ENCODE measurements at regions not wholly inside any gene's neighbourhood (a gene's known extent, or its start where the extent isn't known, plus 50 kb on each side); places are given as distances from the start of the nearest gene placed in this dataset.

GRCh38 chr15:38745626-38746025 is 181.0 kb upstream of the RASGRP1 start:
- H3K4me3 ChIP-seq = no peak overlapping the region
- H3K27ac ChIP-seq = no peak overlapping the region
- no peaks in the 10 kb centered on the region for H3K9me3 ChIP-seq
- no peaks in the 10 kb centered on the region for H3K4me1 ChIP-seq
- no peaks in the 10 kb centered on the region for H3K36me3 ChIP-seq
- intact Hi-C loops (cut with DNase I) = no loop called here
- no peaks in the 10 kb centered on the region for H3K27me3 ChIP-seq
- DNase-seq (ENCODE audit: extremely low spot score in 2 of 2) = no peak
- TF ChIP-seq POLR2A (IDR thresholded peaks at IDR 0.05) (no peak), CTCF (IDR thresholded peaks at IDR 0.05) (no peak), POLR2AphosphoS5 (IDR thresholded peaks at IDR 0.05; ENCODE audit: insufficient read depth in 1 of 2, low read depth in 1 of 2) (no peak)

- no peak overlapping the region for H3K4me3 ChIP-seq
- intact Hi-C loops (cut with DNase I) = no loop called here
- no peaks in the 10 kb centered on the region for H3K9me3 ChIP-seq
- H3K4me1 ChIP-seq = no peaks in the 10 kb centered on the region
- no peaks in the 10 kb centered on the region for H3K36me3 ChIP-seq
- no peak for DNase-seq (ENCODE audit: extremely low spot score in 2 of 2)
- no peak overlapping the region for H3K27ac ChIP-seq
- TF ChIP-seq CTCF (IDR thresholded peaks at IDR 0.05) = no peak
- no peak for TF ChIP-seq POLR2AphosphoS5 (IDR thresholded peaks at IDR 0.05; ENCODE audit: insufficient read depth in 1 of 2, low read depth in 1 of 2)
- no peak for TF ChIP-seq POLR2A (IDR thresholded peaks at IDR 0.05)
- H3K27me3 ChIP-seq = no peaks in the 10 kb centered on the region
Observed at GRCh38 chr15:38746211-38746610, 181.6 kb upstream of the RASGRP1 start.

GRCh38 chr15:38748710-38749109 is 184.1 kb upstream of the RASGRP1 start:
- Histone ChIP-seq H3K27me3 (no peaks in the 10 kb centered on the region), H3K4me3 (no peak overlapping the region), H3K36me3 (no peaks in the 10 kb centered on the region), H3K27ac (no peak overlapping the region), H3K4me1 (no peaks in the 10 kb centered on the region), H3K9me3 (no peaks in the 10 kb centered on the region)
- TF ChIP-seq CTCF (IDR thresholded peaks at IDR 0.05) (no peak), POLR2A (IDR thresholded peaks at IDR 0.05) (no peak), POLR2AphosphoS5 (IDR thresholded peaks at IDR 0.05; ENCODE audit: insufficient read depth in 1 of 2, low read depth in 1 of 2) (no peak)
- intact Hi-C loops (cut with DNase I) = no loop called here
- DNase-seq (ENCODE audit: extremely low spot score in 2 of 2) = no peak

GRCh38 chr15:38750786-38751185 is 186.2 kb upstream of the RASGRP1 start:
- H3K36me3 ChIP-seq = no peaks in the 10 kb centered on the region
- H3K4me3 ChIP-seq = no peak overlapping the region
- no peaks in the 10 kb centered on the region for H3K9me3 ChIP-seq
- intact Hi-C loops (cut with DNase I) = no loop called here
- H3K27me3 ChIP-seq = no peaks in the 10 kb centered on the region
- H3K27ac ChIP-seq = no peak overlapping the region
- TF ChIP-seq CTCF (IDR thresholded peaks at IDR 0.05) = no peak
- TF ChIP-seq POLR2AphosphoS5 (IDR thresholded peaks at IDR 0.05; ENCODE audit: insufficient read depth in 1 of 2, low read depth in 1 of 2) = no peak
- TF ChIP-seq POLR2A (IDR thresholded peaks at IDR 0.05) = no peak
- DNase-seq (ENCODE audit: extremely low spot score in 2 of 2) = no peak
- H3K4me1 ChIP-seq = no peaks in the 10 kb centered on the region

- Histone ChIP-seq H3K9me3 (no peaks in the 10 kb centered on the region), H3K36me3 (no peaks in the 10 kb centered on the region), H3K27me3 (no peaks in the 10 kb centered on the region), H3K27ac (no peak overlapping the region), H3K4me1 (no peaks in the 10 kb centered on the region), H3K4me3 (no peak overlapping the region)
- no peak for DNase-seq (ENCODE audit: extremely low spot score in 2 of 2)
- TF ChIP-seq POLR2AphosphoS5 (IDR thresholded peaks at IDR 0.05; ENCODE audit: insufficient read depth in 1 of 2, low read depth in 1 of 2) (no peak), POLR2A (IDR thresholded peaks at IDR 0.05) (no peak), CTCF (IDR thresholded peaks at IDR 0.05) (no peak)
- intact Hi-C loops (cut with DNase I) = no loop called here
Observed at GRCh38 chr15:38755718-38756117, 191.1 kb upstream of the RASGRP1 start.

Data from vagina (tissue), 2 donors.